A673 (cell line): ENCODE measurements at regions not wholly inside any gene's neighbourhood (a gene's known extent, or its start where the extent isn't known, plus 50 kb on each side); places are given as distances from the start of the nearest gene placed in this dataset.

ENCODE experiments used
- BruUV-seq: library from RNA; stranded (reverse); fragments of 400-500 nt; replicated peaks from 2 replicates; lab custom pipeline; 2021; lab: Mats Ljungman, UMichigan
- CTCF ChIA-PET: fragments of 300-600 bp; sonication (Branson Sonifier 250); formaldehyde crosslinking; loops from one replicate; lab custom pipeline; 2022; ENCODE audit warnings: antibody characterized with exemption; lab: Charles Lee
- POLR2A ChIA-PET: fragments of 300-600 bp; sonication (Branson Sonifier 250); formaldehyde crosslinking; loops from one replicate; lab custom pipeline; 2022; ENCODE audit warnings: antibody characterized with exemption; ENCODE audit not compliant: low non-redundant PET; lab: Charles Lee
- DNase-seq: peaks from one replicate; pipeline ENCODE4 v3.0.0-alpha.2; 2015; ENCODE audit warnings: low spot score
- H3K27ac ChIP-seq: fragments of 200-600 bp; sonication (generic); 2 replicates; pipeline ENCODE4 v1.5.1; 2016; ENCODE audit warnings: mixed run types, low read depth, mild to moderate bottlenecking, mixed read lengths, antibody characterized with exemption, low read length; ENCODE audit not compliant: poor library complexity, severe bottlenecking
- H3K27me3 ChIP-seq: fragments of 200-600 bp; sonication (generic); replicated peaks from 2 replicates; pipeline ENCODE4 v1.6.1; 2017; ENCODE audit warnings: mixed run types, low read depth, mild to moderate bottlenecking, mixed read lengths, antibody characterized with exemption, low read length; ENCODE audit not compliant: insufficient read depth, poor library complexity
- H3K36me3 ChIP-seq: fragments of 200-600 bp; sonication (generic); 2 replicates; pipeline ENCODE4 v1.6.1; 2016; ENCODE audit warnings: mixed run types, mild to moderate bottlenecking, mixed read lengths, antibody characterized with exemption, low read length; ENCODE audit not compliant: insufficient read depth, poor library complexity, severe bottlenecking
- H3K4me1 ChIP-seq: fragments of 200-600 bp; sonication (generic); 2 replicates; pipeline ENCODE4 v1.6.1; 2017; ENCODE audit warnings: mixed run types, mild to moderate bottlenecking, mixed read lengths, antibody characterized with exemption, low read length; ENCODE audit not compliant: insufficient read depth, poor library complexity, severe bottlenecking
- H3K4me3 ChIP-seq: fragments of 200-600 bp; sonication (generic); 2 replicates; pipeline ENCODE4 v1.5.1; 2016; ENCODE audit warnings: low read depth, mixed run types, mild to moderate bottlenecking, mixed read lengths, low read length; ENCODE audit not compliant: poor library complexity, severe bottlenecking
- H3K9me3 ChIP-seq: fragments of 200-600 bp; sonication (generic); 2 replicates; pipeline ENCODE4 v1.6.1; 2016; ENCODE audit warnings: mixed run types, low read depth, mild to moderate bottlenecking, mixed read lengths, antibody characterized with exemption, low read length; ENCODE audit not compliant: poor library complexity, severe bottlenecking
- CTCF ChIP-seq: fragments of 300-800, 200-600 bp; sonication (generic); conservative IDR thresholded peaks from 2 replicates; pipeline ENCODE4 v1.5.1; 2017; ENCODE audit warnings: low read depth, mild to moderate bottlenecking, antibody characterized with exemption, low read length, moderate library complexity, mixed read lengths
- EZH2 ChIP-seq: fragments of 200-600 bp; sonication (generic); IDR thresholded peaks from 2 replicates; pipeline ENCODE4 v1.6.1; 2017; ENCODE audit warnings: borderline replicate concordance, low read depth, mild to moderate bottlenecking, mixed read lengths, antibody characterized with exemption, low read length; ENCODE audit not compliant: poor library complexity, severe bottlenecking
- intact Hi-C: fragments of 100-400 bp; cut with micrococcal nuclease; formaldehyde crosslinking; loops from one replicate; pipeline ENCODE4 v1.10.0; 2022; ENCODE audit not compliant: unreplicated experiment

GRCh38 chrX:113369056-113369455 lies 528.4 kb upstream of the AMOT start:
- H3K4me3 ChIP-seq = no peak overlapping the region
- TF ChIP-seq EZH2 = no peak
- no peaks in the 10 kb centered on the region for H3K4me1 ChIP-seq
- DNase-seq = no peak
- H3K9me3 ChIP-seq = no peaks in the 10 kb centered on the region
- no TSS peak for BruUV-seq
- H3K27ac ChIP-seq = no peak overlapping the region
- intact Hi-C loops = no loop called here
- H3K27me3 ChIP-seq = no peaks in the 10 kb centered on the region
- H3K36me3 ChIP-seq = no peaks in the 10 kb centered on the region
- POLR2A ChIA-PET = no interaction called here
- CTCF ChIA-PET = no interaction called here

DNA sequence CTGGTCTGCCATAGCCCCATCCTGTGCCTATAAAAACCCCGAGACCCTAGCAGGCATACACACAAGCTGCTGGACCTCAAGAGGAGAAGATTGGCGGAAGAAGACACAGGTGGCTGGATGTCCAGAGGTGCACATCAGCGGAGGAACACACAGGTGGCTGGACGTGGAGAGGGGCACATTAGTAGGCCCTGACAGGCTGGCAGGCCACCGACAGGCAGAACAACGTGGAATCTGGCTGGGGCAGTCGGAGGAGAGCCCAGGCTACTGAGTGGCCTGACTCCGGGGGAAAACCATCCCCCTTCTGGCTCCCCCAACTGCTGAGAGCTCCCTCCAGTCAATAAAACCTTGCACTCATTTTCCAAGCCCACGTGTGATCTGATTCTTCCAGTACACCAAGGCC lies 512.5 kb upstream of the AMOT start:
- intact Hi-C loops = no loop called here

GRCh38 chrX:113330416-113330815 lies 489.8 kb upstream of the AMOT start:
- ChIA-PET CTCF (no interaction called here), POLR2A (no interaction called here)
- Histone ChIP-seq H3K9me3 (no peaks in the 10 kb centered on the region), H3K36me3 (no peaks in the 10 kb centered on the region), H3K27me3 (no peaks in the 10 kb centered on the region), H3K4me1 (no peaks in the 10 kb centered on the region), H3K27ac (no peak overlapping the region), H3K4me3 (no peak overlapping the region)
- no TSS peak for BruUV-seq
- intact Hi-C loops = no loop called here
- TF ChIP-seq CTCF (no peak), EZH2 (no peak)
- no peak for DNase-seq

More for the DNA sequence above, 512.5 kb upstream of the AMOT start:
- Histone ChIP-seq H3K27me3 (no peaks in the 10 kb centered on the region), H3K36me3 (no peaks in the 10 kb centered on the region), H3K4me1 (no peaks in the 10 kb centered on the region), H3K9me3 (no peaks in the 10 kb centered on the region), H3K27ac (no peak overlapping the region), H3K4me3 (no peak overlapping the region)
- no peak for DNase-seq
- CTCF ChIA-PET = no interaction called here
- TF ChIP-seq EZH2 (no peak), CTCF (no peak)
- BruUV-seq = no TSS peak
- POLR2A ChIA-PET = no interaction called here

DNA sequence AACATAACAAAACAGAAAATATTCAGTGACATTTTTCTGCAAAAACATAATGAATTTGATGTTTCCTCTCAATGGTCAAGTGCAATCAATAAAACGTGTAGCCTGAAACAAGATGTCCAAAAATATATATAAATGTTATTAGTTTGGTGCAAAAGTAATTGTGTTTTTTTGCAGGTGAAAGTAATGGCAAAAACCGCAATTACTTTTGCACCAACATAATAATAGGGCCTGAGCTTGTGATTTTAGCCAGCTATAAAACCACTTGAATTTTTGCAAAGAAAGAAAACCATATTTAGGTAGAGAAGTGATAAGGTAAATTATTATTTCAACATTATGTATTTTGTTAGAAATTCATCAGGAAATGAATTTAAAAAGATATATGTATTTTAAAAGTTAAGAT lies 475.3 kb upstream of the AMOT start:
- ChIA-PET CTCF (no interaction called here), POLR2A (no interaction called here)
- Histone ChIP-seq H3K4me1 (no peaks in the 10 kb centered on the region), H3K9me3 (no peaks in the 10 kb centered on the region), H3K27ac (no peak overlapping the region), H3K36me3 (no peaks in the 10 kb centered on the region), H3K27me3 (no peaks in the 10 kb centered on the region), H3K4me3 (no peak overlapping the region)
- intact Hi-C loops = no loop called here
- TF ChIP-seq EZH2 = no peak
- no peak for TF ChIP-seq CTCF
- no TSS peak for BruUV-seq
- DNase-seq = no peak
